ENCODE measurements at regions not wholly inside any gene's neighbourhood (a gene's known extent, or its start where the extent isn't known, plus 50 kb on each side); places are given as distances from the start of the nearest gene placed in this dataset.

DNA sequence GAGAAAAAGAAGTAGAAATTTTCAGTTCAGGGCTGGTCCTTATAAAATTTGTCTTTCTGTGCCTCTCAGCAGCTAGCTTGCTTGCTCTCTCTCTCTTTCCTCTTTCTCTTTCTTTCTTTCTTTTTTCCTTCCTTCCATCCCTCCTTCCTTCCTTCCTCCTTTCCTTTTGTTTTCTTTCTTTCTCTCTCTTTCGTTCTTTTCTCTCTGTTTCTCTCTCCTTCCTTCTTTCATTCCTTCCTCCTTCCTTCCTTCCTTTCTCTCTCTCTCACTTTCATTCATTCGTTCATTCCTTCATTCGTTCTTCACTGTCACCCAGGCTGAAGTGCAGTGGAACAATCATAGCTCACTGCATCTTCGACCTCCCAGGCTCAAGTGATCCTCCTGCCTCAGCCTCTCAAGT is 69.3 kb upstream of the CPOX start:
- Histone ChIP-seq H3K27ac (no peak overlapping the region), H3K4me1 (replicated peaks in 1 of 2) (no peaks in the 10 kb centered on the region), H3K9me3 (replicated peaks in 1 of 3) (no peaks in the 10 kb centered on the region), H3K27me3 (no peaks in the 10 kb centered on the region), H3K36me3 (replicated peaks in 1 of 2) (no peaks in the 10 kb centered on the region), H3K4me3 (no peak overlapping the region)
- 71 to 77% (median 73%) methylated on average over 4 of the region's 4 CpGs for WGBS, 4 donors
- DNase-seq = no peak
- TF ChIP-seq, protein P1, sequence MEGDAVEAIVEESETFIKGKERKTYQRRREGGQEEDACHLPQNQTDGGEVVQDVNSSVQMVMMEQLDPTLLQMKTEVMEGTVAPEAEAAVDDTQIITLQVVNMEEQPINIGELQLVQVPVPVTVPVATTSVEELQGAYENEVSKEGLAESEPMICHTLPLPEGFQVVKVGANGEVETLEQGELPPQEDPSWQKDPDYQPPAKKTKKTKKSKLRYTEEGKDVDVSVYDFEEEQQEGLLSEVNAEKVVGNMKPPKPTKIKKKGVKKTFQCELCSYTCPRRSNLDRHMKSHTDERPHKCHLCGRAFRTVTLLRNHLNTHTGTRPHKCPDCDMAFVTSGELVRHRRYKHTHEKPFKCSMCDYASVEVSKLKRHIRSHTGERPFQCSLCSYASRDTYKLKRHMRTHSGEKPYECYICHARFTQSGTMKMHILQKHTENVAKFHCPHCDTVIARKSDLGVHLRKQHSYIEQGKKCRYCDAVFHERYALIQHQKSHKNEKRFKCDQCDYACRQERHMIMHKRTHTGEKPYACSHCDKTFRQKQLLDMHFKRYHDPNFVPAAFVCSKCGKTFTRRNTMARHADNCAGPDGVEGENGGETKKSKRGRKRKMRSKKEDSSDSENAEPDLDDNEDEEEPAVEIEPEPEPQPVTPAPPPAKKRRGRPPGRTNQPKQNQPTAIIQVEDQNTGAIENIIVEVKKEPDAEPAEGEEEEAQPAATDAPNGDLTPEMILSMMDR (IDR thresholded peaks at IDR 0.05) = no peak
- TF ChIP-seq POLR2A (IDR thresholded peaks at IDR 0.05) = no peak
- intact Hi-C loops (cut with DNase I) = no loop called here

DNA sequence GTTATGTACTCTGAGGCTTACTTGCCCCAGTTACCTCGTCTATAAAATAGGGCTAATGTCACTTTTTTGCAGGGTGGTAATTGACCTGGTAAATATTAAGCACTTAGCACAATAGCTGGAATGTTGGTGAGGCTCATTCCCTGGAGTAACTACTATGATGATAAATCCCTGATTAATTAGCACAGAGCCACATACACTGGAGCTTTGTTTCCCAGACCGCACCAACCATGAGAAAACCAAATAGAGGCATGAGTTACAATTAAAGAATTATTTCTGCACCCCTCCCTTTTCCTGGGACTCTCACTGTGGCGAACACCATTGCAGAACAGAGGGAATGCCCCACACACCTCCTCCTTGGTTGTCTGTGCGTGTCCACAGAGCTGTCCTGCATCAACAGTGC is 76.6 kb upstream of the CPOX start:
- intact Hi-C loops (cut with DNase I) = no loop called here
- DNase-seq = no peak
- no peaks in the 10 kb centered on the region for H3K9me3 ChIP-seq (replicated peaks in 1 of 3)
- 76 to 82% (median 79%) methylated on average over 4 of the region's 4 CpGs for WGBS, 4 donors
- no peaks in the 10 kb centered on the region for H3K36me3 ChIP-seq (replicated peaks in 1 of 2)
- no peak overlapping the region for H3K27ac ChIP-seq
- H3K27me3 ChIP-seq = no peaks in the 10 kb centered on the region
- H3K4me3 ChIP-seq = no peak overlapping the region
- no peak for TF ChIP-seq POLR2A (IDR thresholded peaks at IDR 0.05)
- TF ChIP-seq, protein P1 (IDR thresholded peaks at IDR 0.05) = no peak
- no peaks in the 10 kb centered on the region for H3K4me1 ChIP-seq (replicated peaks in 1 of 2)

DNA sequence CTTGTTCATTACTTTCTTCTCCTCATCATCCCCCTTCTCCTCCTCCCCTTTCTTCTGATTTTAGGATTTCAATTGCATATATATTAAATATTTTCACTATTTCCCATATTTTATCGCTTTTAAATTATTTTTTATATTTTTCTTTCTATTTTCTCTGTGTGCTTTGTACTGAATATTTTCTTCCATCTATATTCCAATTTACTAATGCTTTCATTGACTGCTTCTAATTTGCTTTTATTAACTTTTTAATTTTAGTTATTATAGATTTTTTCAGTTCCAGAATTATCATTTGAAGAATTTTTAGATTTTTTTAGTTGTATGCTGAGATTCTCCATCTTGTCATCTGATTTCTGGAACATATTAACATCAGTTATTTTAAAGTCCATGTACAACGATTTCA is 83.2 kb upstream of the ST3GAL6 start:
- no peaks in the 10 kb centered on the region for H3K9me3 ChIP-seq (replicated peaks in 1 of 3)
- DNase-seq = no peak
- WGBS, 4 donors = 89 to 95% (median 93%) methylated on average over 2 of the region's 2 CpGs
- intact Hi-C loops (cut with DNase I) = no loop called here
- H3K27ac ChIP-seq = no peak overlapping the region
- H3K27me3 ChIP-seq = no peaks in the 10 kb centered on the region
- no peaks in the 10 kb centered on the region for H3K36me3 ChIP-seq (replicated peaks in 1 of 2)
- no peaks in the 10 kb centered on the region for H3K4me1 ChIP-seq (replicated peaks in 1 of 2)
- H3K4me3 ChIP-seq = no peak overlapping the region
- TF ChIP-seq, protein P1 (IDR thresholded peaks at IDR 0.05) = no peak
- no peak for TF ChIP-seq POLR2A (IDR thresholded peaks at IDR 0.05)

DNA sequence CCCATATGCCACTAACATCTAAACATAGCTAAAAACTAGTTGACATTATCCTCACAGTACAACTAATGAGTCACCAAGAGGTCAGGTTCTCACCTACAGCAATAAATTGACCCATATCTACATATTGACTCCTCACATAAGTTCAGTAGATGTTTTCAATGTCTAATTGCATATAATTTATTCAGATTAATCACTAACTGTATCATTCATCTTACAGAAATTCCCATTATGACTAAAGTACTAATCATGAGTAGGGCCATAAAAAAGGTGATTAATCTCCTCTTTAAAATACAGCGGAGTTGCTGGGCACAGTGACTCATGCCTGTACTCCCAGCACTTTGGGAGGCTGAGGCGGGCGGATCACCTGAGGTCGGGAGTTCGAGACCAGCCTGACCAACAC is 82.4 kb upstream of the ST3GAL6 start:
- 80 to 91% (median 88%) methylated on average over 5 of the region's 5 CpGs for WGBS, 4 donors
- H3K4me1 ChIP-seq (replicated peaks in 1 of 2) = no peaks in the 10 kb centered on the region
- no peaks in the 10 kb centered on the region for H3K9me3 ChIP-seq (replicated peaks in 1 of 3)
- no peaks in the 10 kb centered on the region for H3K27me3 ChIP-seq
- H3K27ac ChIP-seq = no peak overlapping the region
- DNase-seq = no peak
- no peaks in the 10 kb centered on the region for H3K36me3 ChIP-seq (replicated peaks in 1 of 2)
- TF ChIP-seq, protein P1 (IDR thresholded peaks at IDR 0.05) = no peak
- no peak for TF ChIP-seq POLR2A (IDR thresholded peaks at IDR 0.05)
- H3K4me3 ChIP-seq = no peak overlapping the region
- intact Hi-C loops (cut with DNase I) = no loop called here

Data from adrenal gland (tissue), 9 donors.